IMR-90 (cell line): ENCODE measurements at regions not wholly inside any gene's neighbourhood (a gene's known extent, or its start where the extent isn't known, plus 50 kb on each side); places are given as distances from the start of the nearest gene placed in this dataset.

Experiments used
- CTCF ChIP-seq: conservative IDR thresholded peaks from 2 replicates; pipeline ENCODE4 v1.5.1; 2012; ENCODE audit warnings: mild to moderate bottlenecking, low read depth, low read length, improper control_type of control experiment
- FOS ChIP-seq: fragments of 150-350 bp; IDR thresholded peaks from 2 replicates; pipeline ENCODE4 v1.6.1; 2016; ENCODE audit warnings: low read depth, low read length
- POLR2A ChIP-seq: IDR thresholded peaks from 2 replicates; pipeline ENCODE4 v1.6.1; 2012; ENCODE audit warnings: mild to moderate bottlenecking, low read depth, low read length
- RFX5 ChIP-seq: IDR thresholded peaks from 2 replicates; pipeline ENCODE4 v1.8.0; 2012; ENCODE audit warnings: low read depth, mild to moderate bottlenecking, low read length, moderate library complexity
- SMC3 ChIP-seq: fragments of 150-350 bp; IDR thresholded peaks from 2 replicates; pipeline ENCODE4 v1.6.1; 2016; ENCODE audit warnings: low read depth, mild to moderate bottlenecking, antibody characterized with exemption, low read length, moderate library complexity

GRCh38 chr9:118318770-118319431 is 614.7 kb downstream of the TLR4 start:
- TF ChIP-seq RFX5: no peak
- TF ChIP-seq CTCF: no peak
- no peak for TF ChIP-seq POLR2A
- no peak for TF ChIP-seq SMC3
- TF ChIP-seq FOS: no peak
